ENCODE measurements at regions not wholly inside any gene's neighbourhood (a gene's known extent, or its start where the extent isn't known, plus 50 kb on each side); places are given as distances from the start of the nearest gene placed in this dataset.

DNA sequence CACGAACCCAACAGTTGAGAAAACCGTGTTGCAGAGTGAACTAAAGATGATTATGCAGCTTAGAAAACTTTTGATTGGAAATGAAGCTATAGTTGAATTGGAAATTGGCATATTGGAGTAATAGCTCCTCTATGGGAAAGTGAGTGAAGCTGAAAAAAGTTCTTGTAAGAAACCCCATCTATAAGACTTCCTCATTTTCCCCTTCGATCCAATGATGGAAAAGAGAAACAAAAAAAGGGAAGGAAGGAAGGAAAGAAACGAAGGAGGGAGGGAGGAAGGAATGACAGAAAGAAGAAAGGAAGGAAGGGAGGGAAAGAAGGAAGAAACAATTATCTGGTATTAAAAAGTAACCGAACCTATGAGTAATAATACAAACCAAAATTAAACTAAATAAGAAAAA, 791.8 kb upstream of the NR2F2 start:
- TF ChIP-seq FOXP2 (optimal IDR thresholded peaks at IDR 0.05; ENCODE audit: borderline replicate concordance, extremely low read depth, extremely low read length, insufficient read depth) = no peak

GRCh38 chr15:95541301-95541700, 789.2 kb upstream of the NR2F2 start:
- TF ChIP-seq FOXP2 (optimal IDR thresholded peaks at IDR 0.05; ENCODE audit: borderline replicate concordance, extremely low read depth, extremely low read length, insufficient read depth) (no peak), TAF1 (IDR thresholded peaks at IDR 0.05; ENCODE audit: borderline replicate concordance, insufficient read depth, low read length) (no peak), SIN3A (IDR thresholded peaks at IDR 0.05; ENCODE audit: borderline replicate concordance, insufficient read depth, low read length) (no peak), POLR2AphosphoS5 (IDR thresholded peaks at IDR 0.05; ENCODE audit: low read depth, low read length) (no peak)
- TF ChIP-seq, protein P1, sequence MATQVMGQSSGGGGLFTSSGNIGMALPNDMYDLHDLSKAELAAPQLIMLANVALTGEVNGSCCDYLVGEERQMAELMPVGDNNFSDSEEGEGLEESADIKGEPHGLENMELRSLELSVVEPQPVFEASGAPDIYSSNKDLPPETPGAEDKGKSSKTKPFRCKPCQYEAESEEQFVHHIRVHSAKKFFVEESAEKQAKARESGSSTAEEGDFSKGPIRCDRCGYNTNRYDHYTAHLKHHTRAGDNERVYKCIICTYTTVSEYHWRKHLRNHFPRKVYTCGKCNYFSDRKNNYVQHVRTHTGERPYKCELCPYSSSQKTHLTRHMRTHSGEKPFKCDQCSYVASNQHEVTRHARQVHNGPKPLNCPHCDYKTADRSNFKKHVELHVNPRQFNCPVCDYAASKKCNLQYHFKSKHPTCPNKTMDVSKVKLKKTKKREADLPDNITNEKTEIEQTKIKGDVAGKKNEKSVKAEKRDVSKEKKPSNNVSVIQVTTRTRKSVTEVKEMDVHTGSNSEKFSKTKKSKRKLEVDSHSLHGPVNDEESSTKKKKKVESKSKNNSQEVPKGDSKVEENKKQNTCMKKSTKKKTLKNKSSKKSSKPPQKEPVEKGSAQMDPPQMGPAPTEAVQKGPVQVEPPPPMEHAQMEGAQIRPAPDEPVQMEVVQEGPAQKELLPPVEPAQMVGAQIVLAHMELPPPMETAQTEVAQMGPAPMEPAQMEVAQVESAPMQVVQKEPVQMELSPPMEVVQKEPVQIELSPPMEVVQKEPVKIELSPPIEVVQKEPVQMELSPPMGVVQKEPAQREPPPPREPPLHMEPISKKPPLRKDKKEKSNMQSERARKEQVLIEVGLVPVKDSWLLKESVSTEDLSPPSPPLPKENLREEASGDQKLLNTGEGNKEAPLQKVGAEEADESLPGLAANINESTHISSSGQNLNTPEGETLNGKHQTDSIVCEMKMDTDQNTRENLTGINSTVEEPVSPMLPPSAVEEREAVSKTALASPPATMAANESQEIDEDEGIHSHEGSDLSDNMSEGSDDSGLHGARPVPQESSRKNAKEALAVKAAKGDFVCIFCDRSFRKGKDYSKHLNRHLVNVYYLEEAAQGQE (IDR thresholded peaks at IDR 0.05; ENCODE audit: insufficient read depth in 1 of 2, low read depth in 2 of 2, low read length in 2 of 2) = no peak

GRCh38 chr15:95549168-95549738, 781.2 kb upstream of the NR2F2 start:
- TF ChIP-seq POLR2AphosphoS5 (IDR thresholded peaks at IDR 0.05; ENCODE audit: low read depth, low read length) (no peak), FOXP2 (optimal IDR thresholded peaks at IDR 0.05; ENCODE audit: borderline replicate concordance, extremely low read depth, extremely low read length, insufficient read depth) (no peak), TAF1 (IDR thresholded peaks at IDR 0.05; ENCODE audit: borderline replicate concordance, insufficient read depth, low read length) (no peak), SIN3A (IDR thresholded peaks at IDR 0.05; ENCODE audit: borderline replicate concordance, insufficient read depth, low read length) (no peak)
- TF ChIP-seq, protein P1 (IDR thresholded peaks at IDR 0.05; ENCODE audit: insufficient read depth in 1 of 2, low read depth in 2 of 2, low read length in 2 of 2) = no peak

GRCh38 chr15:95550702-95551101, 779.8 kb upstream of the NR2F2 start:
- TF ChIP-seq FOXP2 (optimal IDR thresholded peaks at IDR 0.05; ENCODE audit: borderline replicate concordance, extremely low read depth, extremely low read length, insufficient read depth) (no peak), TAF1 (IDR thresholded peaks at IDR 0.05; ENCODE audit: borderline replicate concordance, insufficient read depth, low read length) (no peak), SIN3A (IDR thresholded peaks at IDR 0.05; ENCODE audit: borderline replicate concordance, insufficient read depth, low read length) (no peak), POLR2AphosphoS5 (IDR thresholded peaks at IDR 0.05; ENCODE audit: low read depth, low read length) (no peak)

DNA sequence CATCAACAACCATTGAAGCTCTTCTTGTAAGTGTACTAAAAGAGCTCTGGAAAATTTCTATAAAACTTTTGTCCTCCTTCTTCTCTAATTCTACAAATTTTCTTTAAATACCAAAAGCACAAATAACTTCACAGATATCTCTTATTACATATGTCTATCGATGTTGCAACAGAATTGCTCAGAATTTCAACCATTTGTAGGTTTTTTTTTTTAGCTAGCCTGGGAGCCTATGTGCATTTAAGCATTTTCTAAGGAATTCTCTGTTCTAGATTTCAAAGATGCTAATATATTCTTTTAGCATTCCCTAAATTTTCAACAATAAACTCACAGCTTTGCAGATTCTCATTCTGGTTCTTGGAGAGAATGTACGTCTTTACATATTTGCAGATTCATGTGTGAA, 774.3 kb upstream of the NR2F2 start:
- TF ChIP-seq POLR2AphosphoS5 (IDR thresholded peaks at IDR 0.05; ENCODE audit: low read depth, low read length) (no peak), TAF1 (IDR thresholded peaks at IDR 0.05; ENCODE audit: borderline replicate concordance, insufficient read depth, low read length) (no peak), SIN3A (IDR thresholded peaks at IDR 0.05; ENCODE audit: borderline replicate concordance, insufficient read depth, low read length) (no peak), FOXP2 (optimal IDR thresholded peaks at IDR 0.05; ENCODE audit: borderline replicate concordance, extremely low read depth, extremely low read length, insufficient read depth) (no peak)
- TF ChIP-seq, protein P1 (IDR thresholded peaks at IDR 0.05; ENCODE audit: insufficient read depth in 1 of 2, low read depth in 2 of 2, low read length in 2 of 2) = no peak

DNA sequence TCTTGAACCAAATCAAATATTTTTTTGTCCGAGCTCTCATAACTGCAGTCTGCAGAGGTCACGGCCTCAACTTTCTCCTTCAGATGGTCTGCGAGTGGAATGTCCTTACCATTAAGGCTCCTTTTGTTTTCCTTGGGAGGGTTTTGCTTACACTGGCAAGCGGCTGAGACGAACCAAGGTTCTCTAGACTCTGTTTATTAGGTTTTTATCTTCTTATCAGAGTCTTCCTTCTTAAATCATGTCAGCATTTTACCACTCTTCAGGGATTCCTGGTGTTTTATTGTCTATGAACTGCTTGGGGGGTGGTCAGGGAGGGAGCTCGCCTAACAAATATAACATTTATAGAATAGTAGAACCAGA, 773.7 kb upstream of the NR2F2 start:
- TF ChIP-seq FOXP2 (optimal IDR thresholded peaks at IDR 0.05; ENCODE audit: borderline replicate concordance, extremely low read depth, extremely low read length, insufficient read depth) (no peak), POLR2AphosphoS5 (IDR thresholded peaks at IDR 0.05; ENCODE audit: low read depth, low read length) (no peak), SIN3A (IDR thresholded peaks at IDR 0.05; ENCODE audit: borderline replicate concordance, insufficient read depth, low read length) (no peak), TAF1 (IDR thresholded peaks at IDR 0.05; ENCODE audit: borderline replicate concordance, insufficient read depth, low read length) (no peak)
- TF ChIP-seq, protein P1 (IDR thresholded peaks at IDR 0.05; ENCODE audit: insufficient read depth in 1 of 2, low read depth in 2 of 2, low read length in 2 of 2) = no peak

Data from PFSK-1 (cell line).